ENCODE measurements at regions not wholly inside any gene's neighbourhood (a gene's known extent, or its start where the extent isn't known, plus 50 kb on each side); places are given as distances from the start of the nearest gene placed in this dataset.
A peak's percentile ranks its signal among the peaks of the same experiment; 100 is the strongest.
"Not testable (repeated sequence)": the region's sequence is repeated elsewhere in the genome, so short reads cannot be mapped to it uniquely, and the experiment has no call there.

- DNase-seq (ENCODE audit: low spot score), result no peak
Observed at GRCh38 chr14:105581551-105582341, 55.4 kb downstream of the TMEM121 start.

DNA sequence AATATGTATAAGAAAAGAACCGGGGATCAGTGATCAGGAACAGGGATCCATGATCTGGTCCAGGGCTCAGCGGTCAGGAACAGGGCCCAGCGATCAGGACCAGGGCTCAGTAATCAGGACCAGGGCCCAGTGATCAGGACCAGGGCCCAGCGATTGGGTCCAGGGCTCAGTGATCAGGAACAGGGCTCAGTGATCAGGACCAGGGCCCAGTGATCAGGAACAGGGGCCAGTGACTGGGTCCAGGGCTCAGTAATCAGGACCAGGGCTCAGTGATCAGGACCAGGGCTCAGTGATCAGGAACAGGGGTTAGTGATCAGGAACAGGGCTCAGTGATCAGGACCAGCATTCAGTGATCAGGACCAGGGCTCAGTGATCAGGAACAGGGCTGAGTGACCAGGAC, 56.3 kb downstream of the TMEM121 start:
- DNase-seq (ENCODE audit: low spot score), result peak; percentile 13

DNA sequence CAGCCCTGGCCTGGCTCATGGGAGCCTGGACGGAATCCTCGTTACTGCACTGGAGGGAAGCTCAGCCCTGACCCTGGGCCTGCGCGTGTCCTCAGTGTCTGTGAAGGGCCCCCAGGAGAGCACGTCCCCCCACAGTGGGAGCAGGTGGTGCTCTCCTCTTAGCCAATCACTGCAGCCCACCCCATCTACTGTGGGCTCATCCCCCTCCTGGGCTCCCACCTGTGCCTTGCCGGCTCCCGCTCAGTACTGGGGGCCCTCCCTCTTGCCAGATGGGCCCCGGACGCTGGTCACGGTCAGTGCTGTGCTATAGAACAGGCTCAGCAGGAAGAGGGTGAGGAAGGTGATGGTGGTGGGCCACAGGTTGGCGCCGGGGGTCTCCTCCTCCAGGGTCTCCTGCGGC, 57.5 kb downstream of the TMEM121 start:
- DNase-seq (ENCODE audit: low spot score), result not testable (repeated sequence)

- not testable (repeated sequence) for DNase-seq (ENCODE audit: low spot score)
Observed at GRCh38 chr14:105585290-105585689, 58.9 kb downstream of the TMEM121 start.

DNA sequence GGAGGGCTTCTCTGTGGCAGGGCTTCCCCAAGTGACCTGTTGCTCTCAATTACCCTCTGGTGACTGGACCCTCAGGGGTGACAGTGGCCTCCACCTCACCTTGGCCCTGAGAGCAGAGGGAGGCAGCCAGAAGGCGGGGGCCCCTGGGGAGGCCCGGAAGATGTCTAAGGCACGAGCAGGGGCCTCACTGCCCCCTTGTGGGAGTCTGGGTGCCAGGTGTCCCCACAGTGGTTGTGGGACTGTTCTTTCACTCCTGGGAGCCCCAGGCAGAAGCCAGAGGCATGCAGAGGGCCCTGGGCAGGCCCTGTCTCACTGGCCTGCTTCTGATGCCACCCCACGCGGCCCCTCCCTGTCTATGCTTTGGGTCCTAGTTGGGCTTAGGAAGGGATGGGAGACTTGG, 59.3 kb downstream of the TMEM121 start:
- DNase-seq (ENCODE audit: low spot score), result not testable (repeated sequence)

- DNase-seq (ENCODE audit: low spot score), result not testable (repeated sequence)
Observed at GRCh38 chr14:105586144-105586872, 59.9 kb downstream of the TMEM121 start.

DNA sequence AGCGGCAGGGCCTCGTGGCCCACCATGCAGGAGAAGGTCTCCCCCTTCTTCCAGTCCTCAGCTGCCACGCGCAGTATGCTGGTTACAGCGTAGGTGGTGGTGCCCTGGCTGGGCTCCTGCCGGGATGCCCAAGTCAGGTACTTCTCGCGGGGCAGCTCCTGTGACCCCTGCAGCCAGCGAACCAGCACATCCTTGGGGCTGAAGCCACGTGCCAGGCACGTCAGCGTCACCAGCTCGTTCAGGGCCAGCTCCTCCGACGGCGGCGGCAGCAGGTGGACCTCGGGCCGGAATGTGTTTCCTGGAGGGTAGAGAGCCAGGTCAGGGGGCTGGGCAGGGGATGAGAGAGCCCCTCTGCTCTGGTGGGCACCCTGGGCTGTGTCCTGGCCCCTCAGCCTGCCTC, 60.7 kb downstream of the TMEM121 start:
- DNase-seq (ENCODE audit: low spot score), result not testable (repeated sequence)

DNA sequence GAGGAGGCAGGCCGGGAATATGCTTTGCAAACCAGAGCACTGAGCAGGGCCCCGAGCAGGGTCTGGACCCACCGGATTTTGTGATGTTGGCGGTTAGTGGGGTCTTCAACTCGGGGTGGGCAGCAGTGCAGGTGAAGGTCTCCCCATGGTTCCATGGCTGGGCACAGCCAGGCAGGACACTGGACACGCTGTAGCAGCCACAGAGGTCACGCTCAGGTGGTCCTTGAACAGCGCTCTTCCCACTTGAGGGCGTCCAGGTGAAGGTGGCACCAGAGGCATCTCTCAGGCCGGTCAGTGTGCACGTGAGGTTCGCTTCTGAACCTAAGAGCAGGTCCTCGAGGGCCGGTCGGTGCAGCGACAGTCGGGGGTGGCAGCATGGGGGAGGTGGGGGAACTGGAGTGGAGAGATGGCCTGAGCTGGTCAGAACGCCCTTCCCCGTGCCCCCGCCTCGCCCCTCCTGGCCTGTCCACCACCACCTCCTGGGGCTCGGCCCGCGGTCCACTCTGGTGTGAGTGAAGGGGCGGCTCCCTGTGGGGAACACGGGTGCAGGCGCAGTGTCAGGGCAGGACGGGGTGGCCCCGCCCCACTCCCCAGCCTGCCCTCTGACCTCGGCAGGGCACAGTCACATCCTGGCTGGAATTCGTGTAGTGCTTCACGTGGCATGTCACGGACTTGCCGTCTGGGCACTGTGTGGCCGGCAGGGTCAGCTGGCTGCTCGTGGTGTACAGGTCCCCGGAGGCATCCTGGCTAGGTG, 61.3 kb downstream of the TMEM121 start:
- DNase-seq (ENCODE audit: low spot score), result not testable (repeated sequence)

DNA sequence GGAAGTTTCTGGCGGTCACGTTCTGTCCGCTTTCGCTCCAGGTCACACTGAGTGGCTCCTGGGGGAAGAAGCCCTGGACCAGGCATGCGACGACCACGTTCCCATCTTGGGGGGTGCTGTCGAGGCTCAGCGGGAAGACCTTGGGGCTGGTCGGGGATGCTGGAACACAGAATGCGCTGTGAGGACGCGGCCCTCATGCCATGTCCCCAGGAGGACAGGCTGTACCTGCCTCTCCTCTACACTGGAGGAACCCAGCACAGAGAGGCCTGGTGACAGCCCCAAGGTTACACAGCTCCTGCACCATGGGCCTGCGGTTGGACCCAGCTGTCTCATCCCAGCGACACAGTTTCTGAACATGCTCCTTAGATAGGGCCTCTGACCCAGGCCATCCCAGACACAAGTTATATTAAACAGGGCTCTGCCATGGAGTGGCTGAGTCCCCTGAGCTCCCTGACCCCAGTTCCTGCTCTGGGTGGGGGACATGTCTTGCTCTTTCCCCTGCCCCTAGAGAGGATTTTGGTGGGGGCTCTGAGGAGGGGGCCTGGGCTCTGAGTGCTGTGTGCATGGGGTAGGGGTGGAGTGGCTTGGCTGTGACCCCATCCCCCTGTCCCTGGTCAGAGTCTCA, 62.0 kb downstream of the TMEM121 start:
- DNase-seq (ENCODE audit: low spot score), result no peak

- no peak for DNase-seq (ENCODE audit: low spot score)
Observed at GRCh38 chr14:105589161-105589925, 63.0 kb downstream of the TMEM121 start.

DNA sequence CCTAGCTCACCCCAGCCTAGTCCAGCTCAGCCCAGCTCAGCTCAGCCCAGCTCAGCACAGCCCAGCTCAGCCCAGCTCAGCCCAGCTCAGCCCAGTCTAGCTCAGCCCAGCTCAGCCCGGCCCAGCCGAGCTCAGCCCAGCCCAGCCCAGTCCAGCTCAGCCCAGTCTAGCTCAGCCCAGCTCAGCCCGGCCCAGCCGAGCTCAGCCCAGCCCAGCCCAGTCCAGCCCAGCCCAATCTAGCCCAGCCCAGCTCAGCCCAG, 63.5 kb downstream of the TMEM121 start:
- not testable (repeated sequence) for DNase-seq (ENCODE audit: low spot score)

GRCh38 chr14:105591052-105591451, 64.7 kb downstream of the TMEM121 start:
- no peak for DNase-seq (ENCODE audit: low spot score)

DNA sequence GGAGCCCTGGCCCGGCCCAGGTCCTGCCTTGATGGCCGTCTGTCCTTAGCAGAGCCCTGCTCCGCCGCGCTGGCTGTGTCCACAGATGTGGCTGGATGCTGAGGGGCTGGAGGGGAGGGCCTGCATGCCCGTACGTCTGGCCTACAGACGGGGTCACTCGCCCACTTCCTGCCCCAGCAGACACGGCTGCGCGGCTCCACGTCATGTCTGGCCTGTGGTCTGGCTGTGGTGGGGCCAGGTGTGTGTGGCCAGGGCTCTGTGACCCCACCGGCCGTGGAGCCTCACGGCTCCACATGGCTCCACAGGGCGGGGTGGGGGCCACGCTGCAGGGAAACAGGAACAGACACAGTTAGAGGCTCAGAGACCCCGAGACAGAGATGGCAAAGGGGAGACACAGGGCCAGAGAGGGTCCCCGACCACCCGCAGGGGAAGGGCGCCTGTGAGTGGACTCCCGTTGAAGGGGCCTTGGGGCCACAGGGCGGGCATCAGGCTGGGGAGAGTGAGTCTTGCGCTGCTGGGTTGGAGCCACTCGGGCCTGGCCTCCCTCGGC, 65.5 kb downstream of the TMEM121 start:
- DNase-seq (ENCODE audit: low spot score), result not testable (repeated sequence)

DNA sequence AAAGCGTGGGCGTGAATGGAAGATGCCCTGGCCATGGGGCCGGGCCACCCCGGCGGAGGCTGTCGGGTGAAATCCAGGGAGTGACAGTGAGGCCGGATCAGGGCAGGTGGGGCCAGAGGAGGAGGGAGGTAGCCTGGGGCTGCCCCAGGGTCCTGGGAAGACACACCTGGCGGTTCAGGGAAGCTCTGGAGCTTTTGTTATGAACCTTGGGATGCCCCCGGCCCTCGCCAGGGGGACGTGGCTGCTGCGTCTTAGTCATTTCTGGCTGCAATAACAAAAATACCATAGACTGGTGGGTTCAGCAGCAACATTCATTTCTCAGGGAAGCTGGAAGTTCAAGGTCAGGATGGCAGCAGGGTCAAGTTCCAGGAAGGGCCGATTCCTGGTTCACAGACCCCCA, 66.3 kb downstream of the TMEM121 start:
- DNase-seq (ENCODE audit: low spot score), result not testable (repeated sequence)

DNA sequence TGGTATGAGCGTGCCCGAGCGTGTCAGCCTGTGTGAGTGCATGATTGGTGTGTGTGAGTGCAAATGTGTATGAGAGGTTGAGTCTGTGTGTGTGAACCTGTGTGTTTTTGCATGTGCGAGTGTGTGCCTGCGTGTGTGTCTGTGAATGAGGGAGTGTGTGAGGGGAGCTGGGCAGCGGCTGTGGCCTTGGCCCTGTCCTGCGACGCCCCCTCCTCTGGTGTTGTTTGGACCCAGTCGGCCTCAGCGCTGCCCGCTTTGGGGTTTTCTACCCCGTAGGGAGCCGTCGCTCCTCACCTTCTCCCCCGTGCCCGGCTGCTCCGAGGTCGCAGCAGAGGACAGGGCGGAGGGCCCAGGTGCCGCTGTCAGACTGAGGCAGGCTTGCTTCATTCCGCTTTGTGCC, 69.0 kb downstream of the TMEM121 start:
- DNase-seq (ENCODE audit: low spot score), result not testable (repeated sequence)

- not testable (repeated sequence) for DNase-seq (ENCODE audit: low spot score)
Observed at GRCh38 chr14:105596374-105596773, 70.0 kb downstream of the TMEM121 start.

DNA sequence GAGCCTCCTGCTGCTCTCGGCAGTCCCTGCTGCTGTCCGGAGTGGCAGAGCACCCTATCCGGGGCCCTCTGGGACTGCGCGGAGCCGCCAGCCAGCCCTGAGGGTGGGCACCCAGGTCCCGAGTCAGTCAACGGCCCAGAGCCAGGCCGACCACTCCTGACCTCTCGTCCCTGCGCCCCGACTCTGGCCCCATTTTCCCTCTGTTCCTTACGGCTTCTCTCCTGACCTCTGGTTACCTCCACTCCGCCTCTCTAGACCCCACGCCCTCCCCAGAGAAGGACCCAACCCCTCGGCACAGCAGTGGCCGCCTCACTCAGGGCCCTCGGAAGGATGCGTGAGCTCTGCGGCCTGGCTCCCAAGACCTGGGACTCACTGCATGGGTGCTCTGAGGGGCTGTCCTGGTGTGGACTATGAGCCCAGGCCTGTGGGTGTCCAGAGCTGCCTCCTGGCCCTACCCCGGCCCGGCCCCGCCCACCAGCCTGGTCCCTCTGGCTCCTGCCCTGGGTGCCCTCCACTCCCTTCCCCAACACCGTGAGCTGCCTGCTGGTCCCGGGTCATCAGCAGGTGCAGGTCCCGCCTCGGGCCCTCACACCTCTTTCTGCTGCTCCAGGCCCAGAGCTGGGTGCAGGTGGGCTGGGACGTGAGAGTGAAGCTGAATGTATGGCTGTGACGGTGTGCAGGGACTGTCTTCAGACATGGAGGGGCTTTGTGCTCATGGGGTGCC, 71.8 kb downstream of the TMEM121 start:
- DNase-seq (ENCODE audit: low spot score), result not testable (repeated sequence)

GRCh38 chr14:105598925-105599586, 72.7 kb downstream of the TMEM121 start:
- not testable (repeated sequence) for DNase-seq (ENCODE audit: low spot score)

GRCh38 chr14:105600195-105600938, 74.0 kb downstream of the TMEM121 start:
- not testable (repeated sequence) for DNase-seq (ENCODE audit: low spot score)

Measured in Ammon's horn (tissue), 1 donor.